ENCODE measurements at regions not wholly inside any gene's neighbourhood (a gene's known extent, or its start where the extent isn't known, plus 50 kb on each side); places are given as distances from the start of the nearest gene placed in this dataset.

- no peak for DNase-seq (ENCODE audit: low read depth, low spot score)
These were observed 236.1 kb upstream of the CDH12 start for GRCh38 chr5:23089286-23089685.

GRCh38 chr5:23084815-23085214 is 231.7 kb upstream of the CDH12 start:
- DNase-seq (ENCODE audit: low read depth, low spot score) = no peak

GRCh38 chr5:23072179-23072578 is 219.0 kb upstream of the CDH12 start:
- DNase-seq (ENCODE audit: low read depth, low spot score) = no peak

- no peak for DNase-seq (ENCODE audit: low read depth, low spot score)
These were observed 218.5 kb upstream of the CDH12 start for GRCh38 chr5:23071682-23072081.

- no peak for DNase-seq (ENCODE audit: low read depth, low spot score)
These were observed 211.6 kb upstream of the CDH12 start for GRCh38 chr5:23064710-23065109.

- no peak for DNase-seq (ENCODE audit: low read depth, low spot score)
These were observed 200.7 kb upstream of the CDH12 start for GRCh38 chr5:23053846-23054245.

GRCh38 chr5:23042226-23042625 is 189.1 kb upstream of the CDH12 start:
- no peak for DNase-seq (ENCODE audit: low read depth, low spot score)

GRCh38 chr5:23035555-23036090 is 182.5 kb upstream of the CDH12 start:
- DNase-seq (ENCODE audit: low read depth, low spot score) = no peak

GRCh38 chr5:23033864-23034263 is 180.7 kb upstream of the CDH12 start:
- DNase-seq (ENCODE audit: low read depth, low spot score) = no peak

- no peak for DNase-seq (ENCODE audit: low read depth, low spot score)
These were observed 176.1 kb upstream of the CDH12 start for GRCh38 chr5:23029290-23029689.

- DNase-seq (ENCODE audit: low read depth, low spot score) = no peak
These were observed 175.4 kb upstream of the CDH12 start for GRCh38 chr5:23028445-23029021.

GRCh38 chr5:23027830-23028229 is 174.7 kb upstream of the CDH12 start:
- DNase-seq (ENCODE audit: low read depth, low spot score) = no peak

- no peak for DNase-seq (ENCODE audit: low read depth, low spot score)
These were observed 174.2 kb upstream of the CDH12 start for GRCh38 chr5:23027331-23027730.

GRCh38 chr5:23026252-23027170 is 173.4 kb upstream of the CDH12 start:
- DNase-seq (ENCODE audit: low read depth, low spot score) = no peak

GRCh38 chr5:23025629-23026233 is 172.6 kb upstream of the CDH12 start:
- no peak for DNase-seq (ENCODE audit: low read depth, low spot score)

- DNase-seq (ENCODE audit: low read depth, low spot score) = no peak
These were observed 171.3 kb upstream of the CDH12 start for GRCh38 chr5:23024470-23024869.

- DNase-seq (ENCODE audit: low read depth, low spot score) = no peak
These were observed 161.7 kb upstream of the CDH12 start for GRCh38 chr5:23014825-23015224.

GRCh38 chr5:23014266-23014665 is 161.1 kb upstream of the CDH12 start:
- DNase-seq (ENCODE audit: low read depth, low spot score) = no peak

GRCh38 chr5:23013395-23013998 is 160.4 kb upstream of the CDH12 start:
- no peak for DNase-seq (ENCODE audit: low read depth, low spot score)

GRCh38 chr5:23012842-23013241 is 159.7 kb upstream of the CDH12 start:
- DNase-seq (ENCODE audit: low read depth, low spot score) = no peak

GRCh38 chr5:23007762-23008161 is 154.6 kb upstream of the CDH12 start:
- DNase-seq (ENCODE audit: low read depth, low spot score) = no peak

- DNase-seq (ENCODE audit: low read depth, low spot score) = no peak
These were observed 154.1 kb upstream of the CDH12 start for GRCh38 chr5:23007236-23007635.

Data from ELF-1 (cell line).